HCT116 (cell line): ENCODE measurements at regions not wholly inside any gene's neighbourhood (a gene's known extent, or its start where the extent isn't known, plus 50 kb on each side); places are given as distances from the start of the nearest gene placed in this dataset.

ENCODE experiments used
- ATAC-seq: fragments of 200-7000 bp; cut with Tn5 transposase; 2 replicates; pipeline ENCODE4 v1.9.1; 2020; ENCODE audit warnings: mild to moderate bottlenecking, moderate library complexity
- BruUV-seq: library from RNA; stranded (reverse); fragments of 400-500 nt; replicated peaks from 2 replicates; lab custom pipeline; 2021; lab: Mats Ljungman, UMichigan
- CTCF ChIA-PET: fragments of 300-600 bp; sonication (Branson Sonifier 250); formaldehyde crosslinking; loops from one replicate; lab custom pipeline; 2021; ENCODE audit warnings: antibody characterized with exemption; lab: Charles Lee
- POLR2A ChIA-PET: fragments of 300-600, 350-600 bp; sonication (Branson Sonifier 250); formaldehyde crosslinking; loops from one replicate; lab custom pipeline; 2021; ENCODE audit warnings: antibody characterized with exemption; lab: Charles Lee
- RAD21 ChIA-PET, 2 experiments: fragments of 300-600 bp; sonication (Branson Sonifier 250); formaldehyde crosslinking; loops; one replicate each; lab custom pipeline; 2023; ENCODE audit warnings: low total read pairs in 2 of 2; ENCODE audit not compliant: uncharacterized antibody in 2 of 2, unreplicated experiment in 2 of 2, low non-redundant PET in 1 of 2; lab: Charles Lee
- DNase-seq: peaks from one replicate; pipeline ENCODE4 v3.0.0-alpha.2; 2010; ENCODE audit warnings: low read depth, low spot score
- H2AFZ ChIP-seq: fragments of 200-600 bp; shearing (Covaris generic), sonication (generic); 2 replicates; pipeline ENCODE4 v1.6.1; 2017; ENCODE audit warnings: low read depth, mixed run types, mixed read lengths, antibody characterized with exemption, low read length; ENCODE audit not compliant: poor library complexity, severe bottlenecking
- H3K27ac ChIP-seq: 2 replicates; pipeline ENCODE4 v1.5.1; 2012; ENCODE audit warnings: low read depth, low read length
- H3K27me3 ChIP-seq: fragments of 200-600 bp; sonication (generic); 2 replicates; pipeline ENCODE4 v1.6.1; 2016; ENCODE audit warnings: mixed run types, low read length, mixed read lengths; ENCODE audit not compliant: insufficient read depth
- H3K36me3 ChIP-seq, 2 experiments: fragments of 200-500 bp in 1 of 2; fragments of 200-600 bp in 1 of 2; sonication (Bioruptor generic) in 1 of 2; sonication (generic) in 1 of 2; 2 replicates each; pipeline versions ENCODE4 v1.5.1 to v1.6.1; 2014 to 2016; ENCODE audit warnings: low read length in 2 of 2, inconsistent platforms in 1 of 2, mixed read lengths in 1 of 2, mixed run types in 1 of 2; ENCODE audit not compliant: insufficient read depth in 2 of 2, control insufficient read depth in 1 of 2
- H3K4me1 ChIP-seq, 2 experiments: fragments of 200-600 bp in 1 of 2; sonication (generic) in 1 of 2; 2 replicates each; pipeline versions ENCODE4 v1.5.1 to v1.6.1; 2012 to 2017; ENCODE audit warnings: low read length in 2 of 2, inconsistent platforms in 1 of 2, mild to moderate bottlenecking in 1 of 2, mixed read lengths in 1 of 2, mixed run types in 1 of 2, moderate library complexity in 1 of 2; ENCODE audit not compliant: insufficient read depth in 2 of 2, control insufficient read depth in 1 of 2
- H3K4me2 ChIP-seq: fragments of 200-600 bp; sonication (generic); 2 replicates; pipeline ENCODE4 v1.6.1; 2017; ENCODE audit warnings: mixed run types, low read length, mixed read lengths
- H3K4me3 ChIP-seq, 2 experiments: fragments of 200-600 bp in 1 of 2; sonication (generic) in 1 of 2; replicated peaks in 1 of 2; 2 replicates each; pipeline ENCODE4 v1.5.1; 2011 to 2016; ENCODE audit warnings: low read length in 2 of 2, control low read depth in 1 of 2, low read depth in 1 of 2, mild to moderate bottlenecking in 1 of 2, mixed read lengths in 1 of 2, mixed run types in 1 of 2
- H3K79me2 ChIP-seq: fragments of 200-600 bp; sonication (generic); 2 replicates; pipeline ENCODE4 v1.6.1; 2017; ENCODE audit warnings: mild to moderate bottlenecking, mixed run types, low read length, moderate library complexity, mixed read lengths; ENCODE audit not compliant: insufficient read depth
- H3K9ac ChIP-seq: fragments of 200-600 bp; sonication (generic); 2 replicates; pipeline ENCODE4 v1.6.1; 2016; ENCODE audit warnings: low read length, mixed read lengths
- H3K9me2 ChIP-seq: fragments of 200-600 bp; sonication (generic), shearing (Covaris generic); 2 replicates; pipeline ENCODE4 v1.6.1; 2017; ENCODE audit warnings: mixed run types, mild to moderate bottlenecking, moderate library complexity; ENCODE audit not compliant: insufficient read depth
- H3K9me3 ChIP-seq, 2 experiments: fragments of 200-500 bp in 1 of 2; fragments of 200-600 bp in 1 of 2; sonication (Bioruptor generic) in 1 of 2; sonication (generic) in 1 of 2; 2 replicates each; pipeline ENCODE4 v1.6.1; 2014 to 2017; ENCODE audit warnings: low read length in 2 of 2, mixed read lengths in 2 of 2, inconsistent platforms in 1 of 2, low read depth in 1 of 2, mild to moderate bottlenecking in 1 of 2, mixed run types in 1 of 2, moderate library complexity in 1 of 2; ENCODE audit not compliant: control insufficient read depth in 1 of 2, insufficient read depth in 1 of 2
- H4K20me1 ChIP-seq: fragments of 200-600 bp; sonication (generic), shearing (Covaris generic); 2 replicates; pipeline ENCODE4 v1.6.1; 2017; ENCODE audit warnings: mixed run types, mild to moderate bottlenecking, moderate library complexity; ENCODE audit not compliant: insufficient read depth
- CBX3 ChIP-seq: IDR thresholded peaks from 2 replicates; pipeline ENCODE4 v1.6.1; 2012; ENCODE audit warnings: low read depth
- CEBPB ChIP-seq: IDR thresholded peaks from 2 replicates; pipeline ENCODE4 v1.6.1; 2012; ENCODE audit warnings: low read depth
- EGR1 ChIP-seq: IDR thresholded peaks from 2 replicates; pipeline ENCODE4 v1.6.1; 2012; ENCODE audit warnings: low read depth
- ELF1 ChIP-seq: IDR thresholded peaks from 2 replicates; pipeline ENCODE4 v1.6.1; 2012; ENCODE audit warnings: low read depth, borderline replicate concordance
- EZH2 ChIP-seq: fragments of 200-600 bp; sonication (generic); IDR thresholded peaks from 2 replicates; pipeline ENCODE4 v1.6.1; 2017; ENCODE audit warnings: antibody characterized with exemption, mixed run types
- JUND ChIP-seq: IDR thresholded peaks from 2 replicates; pipeline ENCODE4 v1.6.1; 2012
- POLR2A ChIP-seq: IDR thresholded peaks from 2 replicates; pipeline ENCODE4 v1.7.0; 2011; ENCODE audit warnings: borderline replicate concordance; ENCODE audit not compliant: insufficient read depth, insufficient read length; ENCODE audit errors: extremely low read depth
- POLR2AphosphoS5 ChIP-seq: IDR thresholded peaks from 2 replicates; pipeline ENCODE4 v1.6.1; 2011; ENCODE audit warnings: mild to moderate bottlenecking, low read depth, low read length, moderate library complexity
- RAD21 ChIP-seq: IDR thresholded peaks from 2 replicates; pipeline ENCODE4 v1.6.1; 2012; ENCODE audit warnings: low read depth, mild to moderate bottlenecking
- REST ChIP-seq: IDR thresholded peaks from 2 replicates; pipeline ENCODE4 v1.6.1; 2012; ENCODE audit warnings: low read depth
- SP1 ChIP-seq: IDR thresholded peaks from 2 replicates; pipeline ENCODE4 v1.6.1; 2012; ENCODE audit warnings: low read depth
- TCF7L2 ChIP-seq: IDR thresholded peaks from 2 replicates; pipeline ENCODE4 v1.7.0; 2011; ENCODE audit warnings: borderline replicate concordance, inconsistent platforms; ENCODE audit not compliant: insufficient read depth, insufficient read length; ENCODE audit errors: extremely low read depth
- YY1 ChIP-seq: IDR thresholded peaks from 2 replicates; pipeline ENCODE4 v1.6.1; 2011; ENCODE audit warnings: low read length, low read depth, moderate library complexity, mild to moderate bottlenecking; ENCODE audit not compliant: insufficient replicate concordance; ENCODE audit errors: extremely low read depth
- ZBTB33 ChIP-seq: IDR thresholded peaks from 2 replicates; pipeline ENCODE4 v1.6.1; 2011; ENCODE audit warnings: mild to moderate bottlenecking, low read length, moderate library complexity; ENCODE audit not compliant: insufficient replicate concordance; ENCODE audit errors: extremely low read depth
- ZFX ChIP-seq: fragments of 450-650 bp; IDR thresholded peaks from 2 replicates; pipeline ENCODE4 v1.6.1; 2017
- intact Hi-C: fragments of 100-400 bp; cut with micrococcal nuclease; formaldehyde crosslinking; loops from 2 replicates; pipeline ENCODE4 v1.10.0; 2022
- TF ChIP-seq, protein P1 (sequence below): IDR thresholded peaks from 2 replicates; pipeline ENCODE4 v1.6.1; 2012
- TF ChIP-seq, protein P2 (sequence below), 3 experiments: fragments of 200-600 bp in 1 of 3; sonication (generic) in 1 of 3; IDR thresholded peaks in 2 of 3; conservative IDR thresholded peaks in 1 of 3; 2 replicates each; pipeline ENCODE4 v1.5.1; 2012 to 2017; ENCODE audit warnings: low read depth in 2 of 3, low read length in 2 of 3, antibody characterized with exemption in 1 of 3, borderline replicate concordance in 1 of 3, control low read depth in 1 of 3, mild to moderate bottlenecking in 1 of 3, mixed read lengths in 1 of 3, mixed run types in 1 of 3, moderate library complexity in 1 of 3; ENCODE audit not compliant: insufficient read depth in 1 of 3

GRCh38 chr3:99118381-99118780 lies 216.9 kb upstream of the DCBLD2 start:
- POLR2A ChIA-PET: no interaction called here
- Histone ChIP-seq H4K20me1 (no peaks in the 10 kb centered on the region), H3K27me3 (no peaks in the 10 kb centered on the region), H3K36me3 (no peaks in the 10 kb centered on the region), H2AFZ (no peak overlapping the region), H3K79me2 (no peaks in the 10 kb centered on the region), H3K9me2 (no peaks in the 10 kb centered on the region), H3K9me3 (no peaks in the 10 kb centered on the region), H3K4me2 (no peak overlapping the region), H3K9ac (no peak overlapping the region), H3K27ac (no peak overlapping the region), H3K4me3 (no peak overlapping the region), H3K4me1 (no peaks in the 10 kb centered on the region)
- RAD21 ChIA-PET: no interaction called here
- no TSS peak for BruUV-seq
- intact Hi-C loops: loop anchor here (10.0 kb wide), 1 partner anchor 416 kb away; no protein-coding TSS in a partner anchor
- no peak for DNase-seq
- no peak for TF ChIP-seq EZH2
- no peak for TF ChIP-seq ELF1
- TF ChIP-seq POLR2A: no peak
- no peak for TF ChIP-seq SP1
- TF ChIP-seq, protein P1, sequence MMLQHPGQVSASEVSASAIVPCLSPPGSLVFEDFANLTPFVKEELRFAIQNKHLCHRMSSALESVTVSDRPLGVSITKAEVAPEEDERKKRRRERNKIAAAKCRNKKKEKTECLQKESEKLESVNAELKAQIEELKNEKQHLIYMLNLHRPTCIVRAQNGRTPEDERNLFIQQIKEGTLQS: no peak
- no peak for TF ChIP-seq JUND
- TF ChIP-seq ZFX: no peak
- TF ChIP-seq REST: no peak
- TF ChIP-seq ZBTB33: no peak
- no peak for TF ChIP-seq CEBPB
- TF ChIP-seq RAD21: no peak
- TF ChIP-seq TCF7L2: no peak
- no peak for TF ChIP-seq YY1
- no peak for TF ChIP-seq CBX3
- TF ChIP-seq, protein P2, sequence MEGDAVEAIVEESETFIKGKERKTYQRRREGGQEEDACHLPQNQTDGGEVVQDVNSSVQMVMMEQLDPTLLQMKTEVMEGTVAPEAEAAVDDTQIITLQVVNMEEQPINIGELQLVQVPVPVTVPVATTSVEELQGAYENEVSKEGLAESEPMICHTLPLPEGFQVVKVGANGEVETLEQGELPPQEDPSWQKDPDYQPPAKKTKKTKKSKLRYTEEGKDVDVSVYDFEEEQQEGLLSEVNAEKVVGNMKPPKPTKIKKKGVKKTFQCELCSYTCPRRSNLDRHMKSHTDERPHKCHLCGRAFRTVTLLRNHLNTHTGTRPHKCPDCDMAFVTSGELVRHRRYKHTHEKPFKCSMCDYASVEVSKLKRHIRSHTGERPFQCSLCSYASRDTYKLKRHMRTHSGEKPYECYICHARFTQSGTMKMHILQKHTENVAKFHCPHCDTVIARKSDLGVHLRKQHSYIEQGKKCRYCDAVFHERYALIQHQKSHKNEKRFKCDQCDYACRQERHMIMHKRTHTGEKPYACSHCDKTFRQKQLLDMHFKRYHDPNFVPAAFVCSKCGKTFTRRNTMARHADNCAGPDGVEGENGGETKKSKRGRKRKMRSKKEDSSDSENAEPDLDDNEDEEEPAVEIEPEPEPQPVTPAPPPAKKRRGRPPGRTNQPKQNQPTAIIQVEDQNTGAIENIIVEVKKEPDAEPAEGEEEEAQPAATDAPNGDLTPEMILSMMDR (IDR thresholded peaks at IDR 0.05 in 2 of 3, conservative IDR thresholded peaks at IDR 0.05 in 1 of 3; ENCODE audit: borderline replicate concordance in 1 of 3, insufficient read depth in 1 of 3, low read depth in 2 of 3, low read length in 2 of 3): no peak
- no peak for TF ChIP-seq POLR2AphosphoS5
- TF ChIP-seq EGR1: no peak
- CTCF ChIA-PET: no interaction called here
- no peak for ATAC-seq
